NCI-H82 (cell line): ENCODE measurements at regions not wholly inside any gene's neighbourhood (a gene's known extent, or its start where the extent isn't known, plus 50 kb on each side); places are given as distances from the start of the nearest gene placed in this dataset.

Experiments used
- DNase-seq: peaks from one replicate; lab custom pipeline; 2025; lab: John Stamatoyannopoulos, UW

DNA sequence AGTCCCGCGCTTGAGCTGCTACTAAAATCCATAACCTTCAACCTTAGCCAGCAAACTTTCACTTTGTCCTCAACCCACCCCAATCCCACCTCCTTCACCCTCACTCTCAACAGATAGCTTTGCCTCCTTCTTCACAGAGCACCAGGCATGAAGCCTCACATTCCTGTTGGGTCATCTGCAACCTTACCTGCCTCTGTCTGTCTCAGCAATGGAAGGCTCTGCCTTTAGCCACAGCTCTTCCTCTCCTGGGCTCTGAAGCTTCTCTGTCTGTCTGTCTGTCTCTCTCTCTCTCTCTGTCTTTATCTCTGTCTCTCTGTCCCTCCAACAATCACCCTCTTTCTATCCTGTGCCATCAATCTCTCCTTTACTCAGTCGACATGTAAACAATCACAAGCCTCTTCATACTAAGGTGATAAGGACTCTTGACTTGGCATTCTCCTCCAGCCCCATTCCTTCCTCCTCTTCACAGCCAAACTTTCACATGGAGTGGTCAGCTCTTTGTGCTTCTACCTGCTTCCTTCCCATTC is 220.8 kb downstream of the SPTSSA start:
- no peak for DNase-seq

DNA sequence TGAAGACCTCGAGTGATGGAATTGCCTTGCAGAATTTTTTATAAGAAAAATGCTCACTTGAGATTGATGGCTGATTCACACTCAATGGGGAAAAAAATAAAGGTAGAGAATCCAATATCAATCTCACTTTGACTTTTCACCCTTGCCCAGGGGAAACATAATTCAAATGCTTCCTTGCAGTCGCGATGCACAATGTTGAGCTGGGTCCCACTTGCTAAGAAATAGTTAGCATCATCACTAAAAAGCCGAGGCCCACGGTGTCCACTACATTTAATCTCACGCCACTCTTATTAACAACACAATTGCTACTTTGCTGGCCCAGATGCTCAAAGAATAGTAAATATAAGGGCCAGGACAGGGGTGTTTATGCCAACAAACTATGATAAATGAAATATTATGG is 223.4 kb downstream of the SPTSSA start:
- no peak for DNase-seq

DNA sequence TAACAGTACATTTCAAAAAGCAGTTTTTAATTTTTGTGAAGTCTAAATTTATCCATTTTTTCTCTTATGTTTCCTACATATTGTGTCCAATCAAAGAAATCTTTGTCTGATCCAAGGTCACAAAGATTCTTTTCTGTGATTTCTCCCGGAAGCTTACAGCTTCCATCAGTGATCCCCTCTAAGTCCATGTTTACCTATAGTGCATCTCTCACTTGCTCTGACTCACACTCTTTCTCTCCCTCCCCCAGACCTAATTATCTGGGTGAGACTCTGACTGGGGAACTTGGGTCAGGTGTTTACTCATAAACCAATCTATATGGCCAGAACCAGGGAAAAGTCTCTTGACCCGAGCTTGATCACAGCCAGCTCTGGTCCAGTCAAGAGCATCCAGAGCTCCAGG is 224.4 kb downstream of the SPTSSA start:
- DNase-seq: no peak

DNA sequence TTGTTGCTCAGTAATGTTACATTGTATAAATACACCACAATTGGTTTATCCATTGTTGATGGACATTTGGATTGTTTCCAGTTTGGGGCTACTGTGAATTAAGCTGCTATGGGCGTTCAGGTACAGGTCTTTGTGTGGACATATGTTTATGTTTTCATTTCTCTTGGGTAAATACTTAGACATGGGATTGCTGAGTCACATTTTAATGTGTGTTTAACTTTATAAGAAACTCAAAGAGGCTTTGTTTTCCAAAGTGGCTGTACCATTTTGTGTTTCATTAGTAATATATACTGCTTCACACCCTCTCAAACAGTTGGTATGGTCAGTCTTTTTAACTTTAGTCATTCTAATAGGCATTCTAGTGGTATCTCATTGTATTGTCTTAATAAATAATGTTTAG is 225.0 kb downstream of the SPTSSA start:
- DNase-seq: no peak

DNA sequence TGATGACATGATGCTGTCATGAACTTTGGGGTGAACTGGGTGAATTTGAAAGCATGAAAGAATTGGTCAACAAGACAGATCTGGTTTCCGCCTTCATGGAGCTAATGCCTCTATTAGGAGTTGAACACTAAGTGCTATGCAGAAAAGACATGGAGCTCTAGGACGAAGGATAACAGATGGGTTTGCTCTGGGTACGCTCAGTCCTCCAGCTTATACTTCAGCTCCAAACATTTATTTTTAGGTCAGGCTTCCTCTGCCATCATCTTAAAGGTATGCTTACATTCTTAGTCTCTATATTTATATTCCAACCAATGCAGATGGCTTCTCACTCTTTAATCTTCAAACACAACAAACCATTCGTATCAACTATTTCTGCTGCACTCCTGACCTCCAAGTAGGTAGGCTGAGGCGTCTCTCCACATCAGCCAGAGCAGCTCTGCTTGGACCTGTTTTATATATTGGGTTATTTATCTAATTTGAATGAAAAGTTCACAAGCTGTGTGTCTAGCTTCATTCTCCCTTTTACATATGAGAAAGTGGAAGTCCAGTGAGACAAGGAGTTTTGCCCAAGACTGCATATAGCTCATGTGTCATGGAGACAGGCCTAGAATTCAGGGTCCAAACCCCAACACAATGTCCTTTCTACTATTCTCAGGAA is 226.3 kb downstream of the SPTSSA start:
- DNase-seq: no peak

DNA sequence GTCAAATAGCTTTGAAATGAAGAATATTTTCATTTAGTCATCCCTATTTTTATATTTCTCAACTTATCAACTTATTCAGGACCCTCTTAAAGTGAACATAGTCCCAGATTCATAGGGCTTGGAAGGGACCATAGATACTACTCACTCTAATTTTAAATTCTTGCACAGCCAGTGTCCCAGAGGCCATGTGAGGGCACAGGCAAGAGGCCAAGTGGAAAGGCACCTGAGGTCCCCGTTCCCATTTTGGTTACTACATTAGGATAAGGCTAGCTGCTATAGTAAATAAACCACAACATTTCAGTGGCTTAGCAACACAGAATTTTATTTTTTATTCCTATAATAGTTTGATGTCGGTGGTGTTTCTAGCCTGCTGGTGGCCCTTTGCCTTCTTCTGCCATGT is 227.8 kb downstream of the SPTSSA start:
- no peak for DNase-seq

DNA sequence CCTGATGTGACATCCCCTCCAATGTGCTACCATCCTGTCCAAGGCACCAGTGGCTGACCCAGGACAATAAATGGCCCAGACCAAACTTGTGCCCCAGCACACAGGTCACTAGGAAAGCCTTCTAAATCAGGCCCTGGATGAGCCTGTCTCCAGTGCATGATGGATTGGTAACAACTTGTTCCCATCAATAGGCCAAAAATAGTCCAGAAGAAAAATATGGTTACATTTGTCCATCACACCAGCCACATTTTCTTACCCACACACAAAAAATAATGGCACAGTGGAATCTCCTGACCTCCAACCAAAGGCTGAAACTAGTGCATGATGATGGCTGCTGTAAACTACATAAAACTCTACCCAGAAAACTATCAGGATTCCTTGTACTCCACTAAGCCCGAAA is 228.4 kb downstream of the SPTSSA start:
- no peak for DNase-seq

DNA sequence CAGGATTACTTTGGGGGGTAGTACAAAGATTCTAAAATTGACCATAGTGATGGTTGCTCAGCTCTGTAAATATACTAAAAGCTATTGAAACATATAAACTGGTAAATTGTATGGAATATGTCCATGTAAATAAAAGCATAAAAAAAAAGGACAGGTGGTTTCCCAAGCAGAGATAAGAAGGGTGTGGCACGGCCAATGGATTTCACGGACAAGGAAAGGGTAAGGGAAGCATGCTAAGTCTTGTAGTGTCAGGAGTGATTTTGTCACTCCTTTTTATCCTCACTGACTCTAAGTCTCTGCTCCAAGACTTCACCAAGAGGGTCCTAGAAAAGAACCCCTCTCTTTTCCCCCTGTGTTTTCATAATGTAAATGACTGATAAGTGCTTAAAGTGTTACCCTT is 229.2 kb downstream of the SPTSSA start:
- DNase-seq: no peak

DNA sequence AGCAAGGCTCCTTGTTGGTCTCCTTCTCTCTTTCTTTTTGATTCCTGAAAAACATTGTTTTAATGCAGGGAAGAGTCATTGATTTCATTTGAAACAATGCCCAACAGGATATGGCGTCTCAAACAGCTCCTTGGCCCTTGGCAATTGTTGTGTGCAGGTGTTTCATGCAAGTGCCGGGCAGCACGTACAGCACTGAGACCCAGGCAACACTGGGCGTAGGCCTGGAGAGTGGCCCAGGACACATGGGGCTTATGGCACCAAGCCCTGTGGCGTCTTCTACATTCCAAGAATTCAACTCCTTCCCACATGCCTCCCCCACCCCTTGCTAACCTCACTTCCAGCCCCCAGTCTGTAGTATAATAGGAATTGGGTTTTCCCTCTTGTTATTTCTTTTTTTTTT is 230.4 kb downstream of the SPTSSA start:
- no peak for DNase-seq

DNA sequence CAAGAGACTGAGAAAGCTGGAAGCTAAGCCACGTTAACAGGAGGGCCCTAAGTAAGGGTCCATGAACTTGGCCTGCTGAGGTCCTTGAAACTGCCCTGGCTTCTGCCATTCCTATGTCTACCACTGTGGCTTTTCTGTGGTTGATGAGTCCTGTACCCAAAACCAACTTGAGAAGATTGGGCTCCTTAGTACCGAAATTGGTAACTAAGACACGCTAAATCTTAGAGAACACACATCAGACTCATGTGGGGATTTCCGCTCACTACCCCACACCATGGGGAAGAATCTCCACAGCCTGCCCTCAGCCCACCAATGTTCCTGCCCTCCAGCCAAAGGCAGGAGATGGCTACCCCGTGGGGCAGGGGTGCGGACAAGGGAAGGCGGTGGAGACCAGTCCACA is 232.9 kb downstream of the SPTSSA start:
- DNase-seq: no peak

DNA sequence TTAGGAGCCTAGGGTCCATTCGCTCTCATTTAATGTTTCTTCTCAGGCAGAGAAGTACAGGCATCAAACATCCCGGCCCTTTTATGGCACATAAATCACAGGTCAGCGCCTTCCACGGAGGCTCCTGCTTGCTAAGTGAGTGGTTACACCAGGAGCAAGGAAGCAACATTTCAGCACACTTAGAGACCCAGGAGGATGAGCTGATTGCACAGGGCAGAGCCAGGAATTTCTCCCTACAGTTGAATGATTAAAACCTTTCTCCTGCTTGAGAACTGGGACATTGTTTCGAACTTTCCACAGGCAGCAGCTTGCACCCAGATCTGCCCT is 233.4 kb downstream of the SPTSSA start:
- no peak for DNase-seq

DNA sequence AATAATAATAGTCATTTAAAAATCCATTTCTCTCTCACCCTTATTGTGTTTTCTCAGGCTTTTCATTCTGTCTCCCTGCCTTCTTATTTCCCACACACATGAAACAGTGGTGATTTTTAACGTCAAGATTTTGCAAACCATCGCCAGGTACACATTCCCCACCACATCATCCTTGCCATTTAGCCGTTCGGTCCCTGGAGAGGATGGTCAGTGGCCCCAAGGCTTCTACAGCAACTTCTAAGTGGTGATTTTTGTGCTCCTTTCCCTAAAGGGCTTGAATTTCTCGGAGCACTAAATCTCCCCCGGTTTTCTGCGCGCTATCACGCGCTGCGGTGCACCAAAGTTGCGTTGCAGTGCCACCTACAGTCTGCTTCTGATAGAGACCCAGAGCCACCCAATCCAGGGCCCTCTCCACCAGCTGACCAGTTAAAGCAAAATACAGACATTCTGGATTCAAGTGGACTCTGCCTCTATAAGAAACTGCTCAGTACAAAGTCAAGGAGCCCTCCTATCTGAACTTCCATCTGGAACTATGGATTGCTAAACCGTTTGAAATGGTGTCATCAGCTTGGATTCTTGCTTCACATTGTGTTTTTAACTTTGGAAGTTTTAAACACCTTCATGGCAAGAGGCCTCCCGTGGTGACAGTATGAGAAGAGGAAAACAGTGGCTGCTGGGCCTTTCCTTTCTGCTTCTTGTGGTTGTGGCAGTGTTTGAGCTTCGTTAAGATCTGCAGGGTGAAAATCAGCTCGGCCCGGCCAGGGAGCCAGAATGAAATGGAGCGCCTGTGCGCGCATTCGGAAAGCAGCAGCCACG is 234.0 kb downstream of the SPTSSA start:
- peak; percentile 78 for DNase-seq

DNA sequence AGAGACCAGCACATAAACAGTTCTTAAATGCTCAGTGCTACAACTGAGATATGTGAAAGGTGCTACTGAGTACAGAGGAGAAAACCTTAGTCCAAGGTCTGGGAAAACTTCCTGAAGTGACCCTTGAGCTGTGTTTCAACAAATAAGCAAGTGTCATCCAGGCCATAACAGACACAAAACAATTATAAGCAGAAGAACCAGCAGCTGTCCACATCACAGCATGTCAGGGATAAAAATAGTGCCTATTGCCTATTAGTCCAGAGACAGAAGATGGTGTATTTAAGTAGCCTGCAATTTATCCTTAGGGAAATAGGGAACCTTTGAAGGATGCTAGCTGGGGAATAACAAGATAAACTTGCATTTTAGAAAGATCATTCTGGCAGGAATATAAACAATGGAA is 237.8 kb downstream of the SPTSSA start:
- no peak for DNase-seq

DNA sequence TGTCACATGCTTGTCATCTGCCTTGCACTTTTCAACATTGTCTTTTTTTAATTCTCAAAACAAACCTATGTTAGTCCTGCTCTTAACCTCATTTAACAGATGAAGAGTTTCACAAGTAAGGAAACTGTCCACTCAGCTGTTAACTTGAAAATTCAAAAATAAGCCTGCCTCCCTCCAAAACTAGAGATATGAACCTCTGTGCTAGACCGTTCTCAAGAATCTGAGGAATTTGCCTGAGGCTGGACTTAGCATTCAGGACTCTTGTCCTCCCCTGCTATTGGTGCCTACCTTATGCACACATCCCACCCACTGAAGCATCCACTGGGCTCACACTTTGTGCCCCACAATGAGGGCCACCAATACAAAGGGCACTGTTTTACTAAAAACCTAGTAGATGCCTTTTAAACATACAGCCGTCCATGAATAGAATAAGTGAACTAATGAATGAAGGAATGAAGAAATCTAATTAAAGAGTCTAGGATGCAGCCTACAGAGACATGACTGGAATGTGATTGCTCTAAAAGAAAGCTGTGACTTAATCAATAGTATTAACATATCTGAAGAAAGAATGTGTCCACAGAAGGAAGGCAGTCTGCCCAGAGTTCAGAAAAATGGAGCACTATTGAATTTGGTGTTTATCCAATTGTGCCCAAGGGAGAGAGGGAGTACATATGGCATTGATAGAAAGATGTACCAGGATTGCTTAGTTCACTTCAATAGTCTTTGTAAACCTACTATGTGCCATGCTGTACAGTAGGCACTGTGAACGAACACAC is 238.5 kb downstream of the SPTSSA start:
- DNase-seq: no peak

DNA sequence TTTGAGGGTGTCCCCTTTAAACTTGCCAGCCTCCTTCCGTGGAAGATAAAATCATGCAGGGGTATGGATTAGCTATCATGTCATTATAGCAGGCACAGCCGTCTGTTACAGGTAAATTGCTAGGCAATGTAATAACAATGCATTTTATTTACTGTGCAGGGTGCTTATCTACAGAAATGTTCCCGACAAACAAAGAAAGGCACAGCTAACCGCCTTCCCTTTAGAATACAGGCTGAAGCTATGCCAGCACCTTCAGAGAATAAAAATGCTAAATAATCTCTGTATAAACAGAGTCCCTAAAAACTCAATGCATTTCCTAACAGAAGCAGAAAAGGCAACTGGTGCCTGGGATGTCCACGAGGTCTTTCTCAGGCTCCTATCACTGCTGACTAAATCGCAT is 239.2 kb downstream of the SPTSSA start:
- DNase-seq: no peak

DNA sequence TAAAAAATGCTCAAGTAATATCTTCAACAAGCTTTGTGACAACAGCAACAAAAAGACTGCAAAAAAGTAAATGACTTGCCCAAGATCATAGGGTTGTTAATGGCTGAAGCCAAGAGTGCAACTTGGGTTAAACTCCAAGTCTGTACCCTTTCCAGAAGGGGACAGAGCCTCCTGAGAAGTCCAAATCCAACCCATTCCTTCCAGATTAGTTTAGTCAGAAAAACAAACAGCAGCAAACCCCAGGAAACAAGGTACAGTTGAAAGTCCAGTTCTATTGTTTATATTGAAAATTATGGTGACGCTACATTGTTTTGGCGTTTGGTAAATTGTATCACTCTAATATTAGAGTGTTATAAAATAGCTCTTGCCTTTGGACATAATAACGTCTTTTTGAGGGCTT is 239.9 kb downstream of the SPTSSA start:
- no peak for DNase-seq

DNA sequence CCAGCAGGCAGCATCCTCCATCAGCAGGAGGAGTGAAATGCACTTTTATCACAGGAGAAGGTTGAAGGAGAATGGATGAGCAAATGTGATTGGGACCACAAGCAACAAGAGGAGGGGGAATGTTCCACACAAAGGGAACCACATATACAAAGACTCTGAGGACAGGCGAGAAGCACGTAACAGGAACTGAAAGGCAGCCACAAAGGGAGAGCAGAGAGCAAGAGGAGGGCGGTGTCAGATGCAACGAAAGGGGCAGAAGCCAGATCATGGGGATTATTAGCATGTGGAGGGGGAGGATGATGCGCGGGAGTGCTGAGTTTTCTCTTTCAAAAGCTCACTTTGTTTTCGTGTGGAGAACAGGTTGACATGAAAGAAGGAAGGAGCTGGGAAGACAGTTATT is 241.1 kb downstream of the SPTSSA start:
- DNase-seq: peak; percentile 29

DNA sequence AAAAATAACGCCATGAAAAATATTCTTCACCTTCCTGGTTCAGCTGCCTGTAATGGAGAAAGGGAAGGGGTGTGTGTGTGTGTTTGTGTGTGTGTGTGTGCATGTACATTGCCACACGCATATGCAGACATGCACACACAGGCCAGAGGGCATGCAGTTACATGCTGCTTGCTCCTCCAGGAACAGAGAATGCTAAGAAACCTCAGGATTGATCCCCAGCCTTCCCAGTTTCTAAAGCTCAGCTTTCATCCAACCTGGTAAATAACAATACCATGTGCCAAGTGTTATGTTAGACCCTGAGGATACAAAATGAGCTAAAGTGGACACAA is 241.7 kb downstream of the SPTSSA start:
- no peak for DNase-seq

DNA sequence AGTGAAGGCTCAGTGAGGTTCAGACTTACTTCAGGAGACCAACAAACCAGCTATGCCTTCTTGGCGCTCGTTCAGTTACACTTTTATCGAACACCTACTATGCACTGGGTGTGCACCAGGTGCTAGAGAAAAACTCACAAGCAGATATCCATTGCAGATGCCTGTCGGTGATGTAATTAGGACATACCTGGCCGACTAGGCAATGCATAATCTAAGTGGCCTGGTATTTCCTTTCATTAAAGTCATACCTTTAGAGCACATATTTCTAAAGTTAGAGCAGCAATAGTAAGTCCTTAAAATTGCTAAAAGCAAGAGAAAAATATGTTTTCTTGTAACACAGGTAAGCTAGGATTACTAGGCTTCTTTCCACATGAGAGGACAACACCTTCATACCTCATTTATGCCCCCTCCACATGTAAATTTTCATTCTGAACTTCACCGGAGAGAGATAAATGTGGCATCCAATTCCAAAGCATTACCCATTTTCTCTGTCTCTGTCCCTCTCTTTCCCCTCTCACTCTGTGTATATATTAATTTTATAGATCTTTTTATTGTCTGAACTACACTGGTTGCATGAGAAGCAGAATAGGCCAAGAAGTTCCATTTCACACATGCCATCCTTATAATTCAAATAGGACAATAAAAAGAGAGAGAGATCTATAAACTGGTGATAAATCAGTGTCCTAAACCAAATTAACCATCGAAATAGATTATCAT is 242.2 kb downstream of the SPTSSA start:
- DNase-seq: no peak

DNA sequence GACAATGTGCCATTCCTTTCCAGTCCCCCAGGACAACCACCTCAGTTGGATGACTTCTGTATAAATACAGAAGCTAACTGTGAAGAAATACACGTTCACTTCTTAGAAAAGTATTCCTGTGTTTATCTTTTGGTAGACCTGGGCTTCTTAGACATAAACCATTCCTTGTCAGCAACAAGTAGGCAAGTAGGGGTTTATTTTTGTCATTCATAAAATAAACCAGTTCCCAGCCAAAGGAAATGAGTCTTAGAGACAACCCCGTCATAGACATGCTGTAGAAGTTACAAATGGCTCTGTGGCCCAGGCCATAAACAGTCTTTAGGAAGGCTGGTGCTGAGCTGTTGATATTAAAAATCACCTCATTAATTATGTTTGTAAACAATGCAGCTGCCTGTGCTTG is 243.2 kb downstream of the SPTSSA start:
- no peak for DNase-seq

DNA sequence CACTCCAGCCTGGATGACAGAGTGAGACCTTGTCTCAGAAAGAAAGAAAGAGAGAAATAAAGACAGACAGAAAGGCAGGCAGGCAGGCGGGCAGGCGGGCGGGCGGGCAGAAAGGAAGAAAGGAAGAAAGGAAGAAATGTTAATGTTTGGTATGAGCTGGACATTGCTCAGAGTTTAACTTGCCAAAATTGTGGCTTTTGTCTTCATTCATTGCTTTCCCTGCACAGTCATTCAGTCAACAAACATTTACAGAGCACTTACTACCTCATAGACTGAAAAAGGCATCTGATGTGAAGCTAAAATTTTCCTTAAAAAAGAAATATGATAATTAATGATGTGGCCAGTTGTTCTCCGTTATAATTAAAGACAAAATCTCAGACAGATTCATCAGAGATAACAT is 247.1 kb downstream of the SPTSSA start:
- no peak for DNase-seq

DNA sequence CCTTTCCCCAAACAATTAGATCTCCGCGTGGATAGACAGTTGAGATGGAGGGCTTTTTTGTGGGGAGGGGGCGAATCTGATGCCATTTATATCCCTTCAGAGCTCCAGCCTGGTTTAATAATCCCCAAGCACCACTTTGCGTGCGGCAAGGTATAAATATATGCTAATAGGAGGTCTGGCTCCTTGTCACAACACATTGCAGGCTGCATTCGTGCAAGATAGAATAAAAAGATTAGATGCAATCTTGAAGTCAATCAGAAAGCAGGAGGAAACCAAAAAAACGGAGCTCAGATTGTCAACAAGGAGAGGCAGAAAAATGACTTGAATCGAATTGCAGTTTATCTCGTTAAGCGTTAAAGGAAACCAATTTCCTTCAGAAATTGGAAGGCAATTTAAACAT is 248.7 kb downstream of the SPTSSA start:
- DNase-seq: peak; percentile 35
